ENCODE measurements at regions not wholly inside any gene's neighbourhood (a gene's known extent, or its start where the extent isn't known, plus 50 kb on each side); places are given as distances from the start of the nearest gene placed in this dataset.

DNA sequence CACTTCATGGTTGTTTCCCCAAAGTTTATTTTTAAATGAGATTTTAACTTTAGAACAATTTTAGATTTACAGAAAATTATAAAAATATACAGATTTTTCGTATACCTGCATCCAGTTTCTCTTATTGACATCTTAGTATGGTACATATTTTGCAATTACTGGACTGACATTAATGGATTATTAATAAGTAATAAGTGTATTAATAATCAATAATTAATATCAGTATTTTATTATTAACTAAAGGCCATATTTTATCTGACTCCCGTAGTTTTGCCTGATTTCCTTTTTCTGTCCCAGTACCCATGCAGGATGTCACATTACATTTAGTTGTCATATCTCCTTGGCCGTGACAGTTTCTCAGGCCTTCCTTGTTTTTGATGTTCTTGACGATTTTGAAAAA, 307.0 kb downstream of the C6orf118 start:
- no peak for DNase-seq (ENCODE audit: low read depth)
- H3K4me3 ChIP-seq (ENCODE audit: low read depth, low read length): no peak overlapping the region
- TF ChIP-seq, protein P1, sequence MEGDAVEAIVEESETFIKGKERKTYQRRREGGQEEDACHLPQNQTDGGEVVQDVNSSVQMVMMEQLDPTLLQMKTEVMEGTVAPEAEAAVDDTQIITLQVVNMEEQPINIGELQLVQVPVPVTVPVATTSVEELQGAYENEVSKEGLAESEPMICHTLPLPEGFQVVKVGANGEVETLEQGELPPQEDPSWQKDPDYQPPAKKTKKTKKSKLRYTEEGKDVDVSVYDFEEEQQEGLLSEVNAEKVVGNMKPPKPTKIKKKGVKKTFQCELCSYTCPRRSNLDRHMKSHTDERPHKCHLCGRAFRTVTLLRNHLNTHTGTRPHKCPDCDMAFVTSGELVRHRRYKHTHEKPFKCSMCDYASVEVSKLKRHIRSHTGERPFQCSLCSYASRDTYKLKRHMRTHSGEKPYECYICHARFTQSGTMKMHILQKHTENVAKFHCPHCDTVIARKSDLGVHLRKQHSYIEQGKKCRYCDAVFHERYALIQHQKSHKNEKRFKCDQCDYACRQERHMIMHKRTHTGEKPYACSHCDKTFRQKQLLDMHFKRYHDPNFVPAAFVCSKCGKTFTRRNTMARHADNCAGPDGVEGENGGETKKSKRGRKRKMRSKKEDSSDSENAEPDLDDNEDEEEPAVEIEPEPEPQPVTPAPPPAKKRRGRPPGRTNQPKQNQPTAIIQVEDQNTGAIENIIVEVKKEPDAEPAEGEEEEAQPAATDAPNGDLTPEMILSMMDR (IDR thresholded peaks at IDR 0.05; ENCODE audit: insufficient read depth, low read depth, low read length, missing control alignments): no peak

DNA sequence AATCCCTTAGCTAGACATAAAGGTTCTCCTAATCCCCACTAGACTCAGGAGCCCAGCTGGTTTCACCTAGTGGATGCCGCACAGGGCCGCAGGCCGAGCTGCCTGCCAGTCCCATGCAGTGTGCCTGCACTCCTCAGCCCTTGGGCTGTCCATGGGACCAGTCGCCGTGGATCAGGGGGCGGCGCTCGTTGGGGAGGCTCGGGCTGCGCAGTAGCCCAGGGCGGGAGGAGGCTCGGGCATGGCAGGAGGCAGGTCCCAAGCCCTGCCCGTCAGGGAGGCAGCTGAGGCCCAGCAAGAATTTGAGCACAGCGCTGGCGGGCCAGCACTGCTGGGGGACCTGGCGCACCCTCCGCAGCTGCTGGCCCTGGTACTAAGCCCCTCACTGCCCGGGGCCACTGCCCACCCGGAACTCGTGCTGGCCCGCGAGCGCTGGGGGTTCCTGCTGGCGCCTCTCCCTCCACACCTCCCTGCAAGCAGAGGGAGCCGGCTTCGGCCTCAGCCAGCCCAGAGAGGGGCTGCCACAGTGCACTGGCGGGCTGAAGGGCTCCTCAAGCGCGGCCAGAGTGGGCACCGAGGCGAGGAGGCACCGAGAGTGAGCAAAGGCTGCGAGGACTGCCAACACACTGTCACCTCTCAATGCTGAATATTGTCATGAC, 307.8 kb downstream of the C6orf118 start:
- no peak for DNase-seq (ENCODE audit: low read depth)
- TF ChIP-seq, protein P1 (IDR thresholded peaks at IDR 0.05; ENCODE audit: insufficient read depth, low read depth, low read length, missing control alignments): no peak
- no peak overlapping the region for H3K4me3 ChIP-seq (ENCODE audit: low read depth, low read length)

DNA sequence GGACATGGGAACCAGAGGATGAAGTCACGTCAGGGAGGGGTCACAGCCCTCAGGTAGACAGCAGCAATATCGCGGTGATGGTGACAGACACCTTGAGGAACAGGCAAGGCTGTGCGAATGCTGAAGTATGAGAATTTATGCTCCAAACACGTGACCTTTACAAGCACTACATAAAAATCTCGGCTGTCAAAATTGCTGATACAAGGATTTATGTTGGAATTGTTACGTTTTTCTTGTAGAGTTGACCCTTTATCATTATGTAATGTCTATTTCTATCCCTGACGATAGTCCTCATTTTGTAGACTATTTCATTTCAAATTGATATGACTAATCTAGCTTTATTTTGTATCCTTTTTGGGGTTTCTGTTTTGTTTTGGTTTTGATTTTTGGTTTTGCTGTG, 311.1 kb downstream of the C6orf118 start:
- TF ChIP-seq, protein P1 (IDR thresholded peaks at IDR 0.05; ENCODE audit: insufficient read depth, low read depth, low read length, missing control alignments): no peak
- H3K4me3 ChIP-seq (ENCODE audit: low read depth, low read length): no peak overlapping the region
- DNase-seq (ENCODE audit: low read depth): no peak

DNA sequence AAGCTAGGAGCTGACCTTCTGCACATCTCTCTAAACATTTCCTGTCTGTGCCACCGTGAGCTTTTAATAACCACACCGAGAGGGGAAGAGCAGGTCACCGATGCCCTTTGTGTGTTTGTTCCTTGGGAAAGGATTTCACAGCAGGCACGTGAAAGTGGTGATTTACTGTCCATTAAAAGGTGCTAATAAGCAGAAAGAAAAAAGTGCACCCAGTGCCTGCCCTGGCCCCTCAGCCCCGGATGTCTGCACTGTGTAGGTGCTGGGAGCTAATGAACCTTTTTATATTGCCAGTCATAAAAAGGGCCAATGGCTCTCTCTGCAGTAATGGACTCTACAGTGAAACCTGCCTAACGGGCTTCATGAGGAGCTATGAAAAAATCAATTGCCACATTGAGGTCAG, 312.6 kb downstream of the C6orf118 start:
- DNase-seq (ENCODE audit: low read depth): no peak
- H3K4me3 ChIP-seq (ENCODE audit: low read depth, low read length): no peak overlapping the region
- TF ChIP-seq, protein P1 (IDR thresholded peaks at IDR 0.05; ENCODE audit: insufficient read depth, low read depth, low read length, missing control alignments): no peak

DNA sequence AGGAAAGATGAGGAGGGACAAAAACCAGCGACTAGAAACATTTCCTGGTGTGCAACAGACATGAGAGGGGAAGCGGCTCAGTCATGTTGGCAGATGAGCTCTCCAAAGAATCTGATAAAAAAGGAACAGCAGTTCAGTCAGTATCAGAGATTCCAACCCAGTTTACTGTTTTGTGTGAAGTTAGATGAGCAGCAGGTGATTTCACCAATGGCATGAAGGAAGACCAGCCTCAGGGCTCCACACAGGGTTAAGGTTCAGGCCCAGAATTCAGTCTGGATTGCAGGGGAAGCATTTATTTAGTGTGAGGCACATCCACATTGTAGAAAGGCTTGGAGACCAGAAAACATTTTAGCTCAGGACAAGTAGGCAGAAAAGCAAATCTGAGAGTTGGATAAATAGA, 317.8 kb downstream of the C6orf118 start:
- no peak overlapping the region for H3K4me3 ChIP-seq (ENCODE audit: low read depth, low read length)
- no peak for DNase-seq (ENCODE audit: low read depth)
- TF ChIP-seq, protein P1 (IDR thresholded peaks at IDR 0.05; ENCODE audit: insufficient read depth, low read depth, low read length, missing control alignments): no peak

DNA sequence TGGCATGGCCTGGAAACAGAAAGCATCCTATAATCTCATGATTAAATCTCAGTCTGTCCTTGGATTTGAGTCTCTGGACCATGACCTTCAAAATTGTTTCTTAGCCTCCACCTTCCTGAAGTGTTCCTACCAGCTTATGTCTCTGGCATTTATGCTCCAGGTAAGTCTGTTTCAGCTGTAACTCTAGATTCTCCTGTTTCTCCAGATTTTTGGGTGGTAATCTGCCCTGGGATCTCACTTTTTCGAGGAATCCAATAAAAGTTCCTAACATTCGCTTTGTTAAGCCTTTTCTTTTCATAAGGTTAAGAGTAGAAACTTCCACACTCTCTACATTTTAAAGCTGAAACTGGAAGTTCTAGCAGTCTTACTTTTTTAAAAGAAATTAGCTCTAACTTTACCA, 318.5 kb downstream of the C6orf118 start:
- TF ChIP-seq, protein P1 (IDR thresholded peaks at IDR 0.05; ENCODE audit: insufficient read depth, low read depth, low read length, missing control alignments): no peak
- DNase-seq (ENCODE audit: low read depth): no peak
- no peak overlapping the region for H3K4me3 ChIP-seq (ENCODE audit: low read depth, low read length)

DNA sequence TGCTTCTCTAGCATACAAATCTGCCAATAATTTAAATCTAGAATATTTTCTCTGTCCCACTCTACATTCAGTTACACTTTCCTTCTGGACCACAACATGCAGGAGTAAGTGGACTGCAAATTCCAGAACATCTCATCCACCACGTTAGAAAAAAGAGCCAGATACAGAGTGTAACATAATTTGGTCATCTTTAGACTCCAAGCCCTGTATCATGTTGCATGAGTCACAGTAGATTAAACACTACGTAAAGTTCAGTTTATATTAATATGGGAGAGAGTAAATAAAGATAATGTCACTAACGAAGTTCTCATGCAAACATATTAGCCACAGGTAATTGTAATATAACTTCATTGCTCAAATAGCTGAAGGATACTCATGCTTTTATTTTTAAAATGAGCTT, 327.0 kb downstream of the C6orf118 start:
- H3K4me3 ChIP-seq (ENCODE audit: low read depth, low read length): no peak overlapping the region
- TF ChIP-seq, protein P1 (IDR thresholded peaks at IDR 0.05; ENCODE audit: insufficient read depth, low read depth, low read length, missing control alignments): no peak
- DNase-seq (ENCODE audit: low read depth): no peak
